Right lobe of liver (tissue), 6 donors: ENCODE measurements at regions not wholly inside any gene's neighbourhood (a gene's known extent, or its start where the extent isn't known, plus 50 kb on each side); places are given as distances from the start of the nearest gene placed in this dataset.

Experiments
- ATAC-seq, 4 donors: fragments of 200-7000 bp; cut with Tn5 transposase; one replicate each; pipeline ENCODE4 v1.9.1; 2020; ENCODE audit warnings: mild to moderate bottlenecking in 4 of 4, moderate library complexity in 4 of 4
- DNase-seq, 3 donors: peaks; one replicate each; pipeline ENCODE4 v3.0.0-alpha.2; 2020
- H3K27ac ChIP-seq, 3 donors: fragments of 200-600 bp; one replicate each; pipeline ENCODE4 v1.8.0; 2022
- H3K27me3 ChIP-seq, 2 donors: fragments of 200-600 bp; one replicate each; pipeline ENCODE4 v1.8.0; 2022
- H3K36me3 ChIP-seq, 4 donors: fragments of 200-600 bp; sonication (generic) in 1 of 4; one replicate each; pipeline versions ENCODE4 v1.5.1 to v1.8.0; 2017 to 2022; ENCODE audit warnings: control low read depth in 1 of 4
- H3K4me1 ChIP-seq, 4 donors: fragments of 200-600 bp; sonication (generic) in 1 of 4; one replicate each; pipeline versions ENCODE4 v1.5.1 to v1.8.0; 2017 to 2022; ENCODE audit warnings: control low read depth in 1 of 4
- H3K4me3 ChIP-seq, 3 donors: fragments of 200-600 bp; one replicate each; pipeline ENCODE4 v1.8.0; 2022
- H3K9me3 ChIP-seq, 4 donors: fragments of 200-600 bp; sonication (generic) in 1 of 4; one replicate each; pipeline versions ENCODE4 v1.5.1 to v1.8.0; 2017 to 2022; ENCODE audit warnings: control low read depth in 1 of 4
- POLR2A ChIP-seq: fragments of 450-650 bp; IDR thresholded peaks from one replicate; pipeline ENCODE4 v1.6.1; 2017; ENCODE audit warnings: antibody characterized with exemption, mild to moderate bottlenecking
- WGBS: methylation state at CpG from one replicate; pipeline ENCODE4 v1.1.6; 2018; ENCODE audit warnings: low coverage, low lambda C conversion rate; ENCODE audit not compliant: insufficient coverage; ENCODE audit errors: missing lambda C conversion rate; 5-methylcytosine and 5-hydroxymethylcytosine counted together
- intact Hi-C, 2 donors: fragments of 100-400 bp; cut with DNase I; formaldehyde crosslinking; loops; one replicate each; pipeline versions ENCODE4 v1.11.2 to v1.14.1; 2022
- TF ChIP-seq, protein P1 (sequence below), 4 donors: fragments of 200-600 bp in 3 of 4; fragments of 450-650 bp in 1 of 4; IDR thresholded peaks; one replicate each; pipeline versions ENCODE4 v1.5.1 to v1.8.0; 2016 to 2022; ENCODE audit warnings: antibody characterized with exemption in 4 of 4, mild to moderate bottlenecking in 2 of 4
- donor health status: DM: no; HTN: yes; CAD: no.
- donor health status: DM: no; HTN: no; CAD: no.
- donor health status: DM: no; HTN: no; CAD: no.
- donor health status: DM: no; HTN: yes; CAD: no.
- donor health status: DM: no; HTN: yes; CAD: no.

DNA sequence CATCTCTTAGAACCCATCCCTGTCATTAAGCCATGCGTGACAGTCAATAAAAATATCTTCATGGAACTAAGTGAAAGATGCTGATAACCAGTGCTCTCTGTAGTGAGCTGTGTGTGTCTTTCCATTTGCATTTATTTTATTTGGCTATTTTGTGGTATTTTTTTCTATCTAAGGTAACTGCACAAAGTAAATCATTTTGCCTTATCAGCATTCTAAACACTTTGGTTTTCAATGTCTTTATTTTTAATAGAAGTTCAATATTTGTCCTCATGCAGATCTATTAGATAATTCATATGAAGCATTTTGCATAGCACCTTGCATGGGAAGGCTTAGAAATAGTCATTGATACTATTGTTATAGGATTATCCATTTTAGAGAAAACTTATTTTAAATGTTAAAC, 163.6 kb upstream of the TANK start:
- no peaks in the 10 kb centered on the region for H3K27me3 ChIP-seq
- no peak overlapping the region for H3K4me3 ChIP-seq
- intact Hi-C loops: no loop called here
- no peak for DNase-seq
- ATAC-seq: no peak
- WGBS: 80% methylated on average over 1 of the region's 1 CpG
- TF ChIP-seq, protein P1, sequence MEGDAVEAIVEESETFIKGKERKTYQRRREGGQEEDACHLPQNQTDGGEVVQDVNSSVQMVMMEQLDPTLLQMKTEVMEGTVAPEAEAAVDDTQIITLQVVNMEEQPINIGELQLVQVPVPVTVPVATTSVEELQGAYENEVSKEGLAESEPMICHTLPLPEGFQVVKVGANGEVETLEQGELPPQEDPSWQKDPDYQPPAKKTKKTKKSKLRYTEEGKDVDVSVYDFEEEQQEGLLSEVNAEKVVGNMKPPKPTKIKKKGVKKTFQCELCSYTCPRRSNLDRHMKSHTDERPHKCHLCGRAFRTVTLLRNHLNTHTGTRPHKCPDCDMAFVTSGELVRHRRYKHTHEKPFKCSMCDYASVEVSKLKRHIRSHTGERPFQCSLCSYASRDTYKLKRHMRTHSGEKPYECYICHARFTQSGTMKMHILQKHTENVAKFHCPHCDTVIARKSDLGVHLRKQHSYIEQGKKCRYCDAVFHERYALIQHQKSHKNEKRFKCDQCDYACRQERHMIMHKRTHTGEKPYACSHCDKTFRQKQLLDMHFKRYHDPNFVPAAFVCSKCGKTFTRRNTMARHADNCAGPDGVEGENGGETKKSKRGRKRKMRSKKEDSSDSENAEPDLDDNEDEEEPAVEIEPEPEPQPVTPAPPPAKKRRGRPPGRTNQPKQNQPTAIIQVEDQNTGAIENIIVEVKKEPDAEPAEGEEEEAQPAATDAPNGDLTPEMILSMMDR (IDR thresholded peaks at IDR 0.05): no peak
- no peak for TF ChIP-seq POLR2A
- no peaks in the 10 kb centered on the region for H3K36me3 ChIP-seq
- no peaks in the 10 kb centered on the region for H3K9me3 ChIP-seq
- no peak overlapping the region for H3K27ac ChIP-seq
- H3K4me1 ChIP-seq: peaks cover 0 to 3% (median 0%) of the 10 kb centered on the region in 4 donors

DNA sequence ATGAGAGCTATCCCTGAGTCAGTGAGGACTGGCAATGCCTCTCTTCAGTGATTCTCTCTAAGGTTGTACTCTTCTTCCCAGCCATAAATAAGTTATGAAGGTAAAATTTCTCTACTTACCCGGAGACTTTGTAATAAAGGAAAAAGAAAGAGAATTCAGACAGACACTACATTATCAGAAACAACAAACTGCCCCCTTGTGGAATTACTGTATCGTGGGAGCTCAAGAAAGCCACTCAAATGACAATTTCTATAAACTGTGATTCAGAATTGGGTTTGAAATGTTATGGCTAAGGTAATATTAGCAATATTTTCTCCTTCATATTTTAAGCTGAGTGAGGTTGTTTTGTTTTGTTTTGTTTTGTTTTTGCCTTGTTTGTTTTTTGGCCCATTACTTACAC, 155.8 kb upstream of the TANK start:
- intact Hi-C loops: no loop called here
- no peak for ATAC-seq
- 55% methylated on average over 2 of the region's 2 CpGs for WGBS

DNA sequence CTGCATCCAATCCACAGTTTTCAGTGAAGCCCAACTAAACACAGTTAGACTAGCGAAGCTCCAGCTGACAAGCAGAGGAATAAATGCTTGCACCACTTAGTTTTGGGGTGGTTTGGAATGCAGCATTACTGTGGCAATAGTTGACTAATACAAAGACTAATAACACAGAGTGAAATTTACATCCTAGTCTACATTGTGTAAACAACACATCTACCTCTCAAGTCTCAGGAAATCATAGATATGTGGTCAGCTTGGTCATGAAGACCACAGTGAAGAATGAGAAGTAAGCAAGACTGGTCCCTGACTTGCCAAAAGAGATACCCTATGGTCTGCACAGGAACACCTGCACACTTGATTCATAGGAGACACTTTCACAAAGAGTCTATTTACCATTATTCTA, 155.1 kb upstream of the TANK start:
- DNase-seq (no peak), ATAC-seq (no peak)
- Histone ChIP-seq H3K4me1 (no peaks in the 10 kb centered on the region), H3K36me3 (no peaks in the 10 kb centered on the region), H3K4me3 (no peak overlapping the region), H3K27ac (no peak overlapping the region), H3K9me3 (no peaks in the 10 kb centered on the region), H3K27me3 (no peaks in the 10 kb centered on the region)
- TF ChIP-seq, protein P1 (IDR thresholded peaks at IDR 0.05): no peak
- TF ChIP-seq POLR2A: no peak
- 50% methylated on average over 1 of the region's 1 CpG for WGBS
- intact Hi-C loops: no loop called here

More for the DNA sequence above, 155.8 kb upstream of the TANK start:
- Histone ChIP-seq H3K4me3 (no peak overlapping the region), H3K4me1 (no peaks in the 10 kb centered on the region), H3K27me3 (no peaks in the 10 kb centered on the region), H3K9me3 (no peaks in the 10 kb centered on the region), H3K27ac (no peak overlapping the region), H3K36me3 (no peaks in the 10 kb centered on the region)
- DNase-seq: no peak
- TF ChIP-seq POLR2A: no peak
- TF ChIP-seq, protein P1 (IDR thresholded peaks at IDR 0.05): peak in 3 of 4 donors; percentile 22 to 27 (median 26)

DNA sequence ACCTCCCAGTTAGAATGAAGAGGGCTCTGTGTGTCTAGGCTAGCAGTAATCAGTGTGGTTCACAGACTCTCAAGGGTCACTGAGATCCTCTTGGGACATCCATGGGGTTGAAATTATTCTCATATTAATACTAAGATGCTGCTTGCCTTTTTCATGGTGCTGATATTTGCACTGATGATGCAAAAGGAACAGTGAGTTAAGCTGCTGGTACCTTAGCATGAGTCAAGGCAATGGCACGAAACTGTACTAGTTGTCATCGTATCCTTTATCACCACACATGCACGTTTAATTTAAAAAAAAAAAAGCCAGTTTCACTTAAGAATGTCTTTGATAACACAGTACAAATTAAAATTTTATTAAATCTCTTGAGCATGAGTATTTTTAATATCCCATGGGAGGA, 151.9 kb upstream of the TANK start:
- whole genome bisulfite sequencing: 80% methylated on average over 3 of the region's 3 CpGs
- intact Hi-C loops: no loop called here

More for the DNA sequence above, 151.9 kb upstream of the TANK start:
- no peak for ATAC-seq
- Histone ChIP-seq H3K9me3 (no peaks in the 10 kb centered on the region), H3K36me3 (no peaks in the 10 kb centered on the region), H3K27ac (no peak overlapping the region), H3K4me1 (no peaks in the 10 kb centered on the region), H3K4me3 (no peak overlapping the region), H3K27me3 (no peaks in the 10 kb centered on the region)
- TF ChIP-seq, protein P1 (IDR thresholded peaks at IDR 0.05): no peak
- no peak for TF ChIP-seq POLR2A
- DNase-seq: no peak
